AG04450 (cell line): ENCODE measurements at regions not wholly inside any gene's neighbourhood (a gene's known extent, or its start where the extent isn't known, plus 50 kb on each side); places are given as distances from the start of the nearest gene placed in this dataset.

Source experiments
- CTCF ChIA-PET: fragments of 300-600, 350-600 bp; formaldehyde crosslinking; extraction: SDS; loops from one replicate; lab custom pipeline; 2022; ENCODE audit warnings: antibody characterized with exemption, inconsistent platforms; lab: Charles Lee
- POLR2A ChIA-PET: fragments of 350-600 bp; formaldehyde crosslinking; extraction: SDS; loops from one replicate; lab custom pipeline; 2021; ENCODE audit warnings: antibody characterized with exemption, inconsistent platforms; lab: Yijun Ruan, JAX
- DNase-seq: peaks from one replicate; pipeline ENCODE4 v3.0.0-alpha.2; 2011; ENCODE audit warnings: low read depth, low spot score
- H3K27ac ChIP-seq: one replicate; pipeline ENCODE4 v1.5.1; 2012; ENCODE audit warnings: low read depth, low read length, control low read depth
- H3K27me3 ChIP-seq: one replicate; pipeline ENCODE4 v1.6.0; 2012; ENCODE audit warnings: low read length; ENCODE audit not compliant: control insufficient read depth, insufficient read depth
- H3K4me3 ChIP-seq: 2 replicates; pipeline ENCODE4 v1.5.1; 2011; ENCODE audit warnings: mild to moderate bottlenecking, low read depth, low read length, control low read depth
- H3K9me3 ChIP-seq: 2 replicates; pipeline ENCODE4 v1.5.1; 2012; ENCODE audit warnings: low read length; ENCODE audit not compliant: control insufficient read depth, insufficient read depth
- TF ChIP-seq, protein P1 (sequence below): IDR thresholded peaks from 2 replicates; pipeline ENCODE4 v1.5.1; 2011; ENCODE audit warnings: low read depth, low read length, control low read depth, inconsistent platforms

DNA sequence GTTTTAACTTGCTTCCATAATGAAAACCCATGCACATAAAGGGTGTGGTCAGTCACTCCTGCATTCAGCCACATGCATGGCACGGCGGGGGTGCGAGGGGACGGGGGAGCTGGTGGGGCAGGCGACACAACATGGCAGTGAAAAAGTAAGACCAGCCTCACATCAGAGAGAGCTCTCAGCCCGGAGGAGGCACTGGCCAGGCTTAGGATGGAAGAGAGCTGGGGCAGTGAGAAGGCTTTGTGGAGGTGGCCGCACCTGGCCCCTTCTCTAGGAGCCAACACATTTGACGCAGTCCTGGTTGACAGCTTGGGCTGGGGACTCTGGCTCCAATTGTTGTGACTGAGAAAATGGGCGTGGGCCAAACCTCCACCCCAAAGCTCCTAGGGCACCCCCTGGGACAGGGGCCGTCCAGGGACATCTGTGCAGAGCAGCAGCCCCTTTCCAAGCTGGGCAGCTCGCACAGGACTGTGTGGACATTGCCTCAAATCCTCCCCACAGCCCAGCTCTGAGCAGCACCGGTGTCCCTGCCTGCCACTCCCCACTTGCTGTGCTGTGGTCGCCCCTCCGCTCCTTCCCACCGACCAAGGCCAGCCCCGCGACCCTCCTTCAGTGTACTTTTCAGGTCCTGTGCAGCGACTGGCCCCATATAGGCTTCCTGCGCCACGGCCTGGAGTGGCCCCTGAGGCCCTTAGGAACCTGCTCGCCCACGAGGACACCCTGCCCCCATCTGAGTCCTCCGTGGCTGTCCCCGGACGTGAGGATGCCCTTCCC is 126.0 kb upstream of the IQSEC1 start:
- ChIA-PET POLR2A (no interaction called here), CTCF (interaction anchor here (0.7 to 0.9 kb wide), 2 partner anchors 254 to 452 kb away, joined by 3 read pairs; no protein-coding TSS in a partner anchor)
- Histone ChIP-seq H3K4me3 (no peak overlapping the region), H3K9me3 (no peaks in the 10 kb centered on the region; the same call in 1 of the 2 replicates), H3K27me3 (peaks cover 15% of the 10 kb centered on the region), H3K27ac (no peak overlapping the region)
- TF ChIP-seq, protein P1, sequence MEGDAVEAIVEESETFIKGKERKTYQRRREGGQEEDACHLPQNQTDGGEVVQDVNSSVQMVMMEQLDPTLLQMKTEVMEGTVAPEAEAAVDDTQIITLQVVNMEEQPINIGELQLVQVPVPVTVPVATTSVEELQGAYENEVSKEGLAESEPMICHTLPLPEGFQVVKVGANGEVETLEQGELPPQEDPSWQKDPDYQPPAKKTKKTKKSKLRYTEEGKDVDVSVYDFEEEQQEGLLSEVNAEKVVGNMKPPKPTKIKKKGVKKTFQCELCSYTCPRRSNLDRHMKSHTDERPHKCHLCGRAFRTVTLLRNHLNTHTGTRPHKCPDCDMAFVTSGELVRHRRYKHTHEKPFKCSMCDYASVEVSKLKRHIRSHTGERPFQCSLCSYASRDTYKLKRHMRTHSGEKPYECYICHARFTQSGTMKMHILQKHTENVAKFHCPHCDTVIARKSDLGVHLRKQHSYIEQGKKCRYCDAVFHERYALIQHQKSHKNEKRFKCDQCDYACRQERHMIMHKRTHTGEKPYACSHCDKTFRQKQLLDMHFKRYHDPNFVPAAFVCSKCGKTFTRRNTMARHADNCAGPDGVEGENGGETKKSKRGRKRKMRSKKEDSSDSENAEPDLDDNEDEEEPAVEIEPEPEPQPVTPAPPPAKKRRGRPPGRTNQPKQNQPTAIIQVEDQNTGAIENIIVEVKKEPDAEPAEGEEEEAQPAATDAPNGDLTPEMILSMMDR, result no peak
- no peak for DNase-seq

DNA sequence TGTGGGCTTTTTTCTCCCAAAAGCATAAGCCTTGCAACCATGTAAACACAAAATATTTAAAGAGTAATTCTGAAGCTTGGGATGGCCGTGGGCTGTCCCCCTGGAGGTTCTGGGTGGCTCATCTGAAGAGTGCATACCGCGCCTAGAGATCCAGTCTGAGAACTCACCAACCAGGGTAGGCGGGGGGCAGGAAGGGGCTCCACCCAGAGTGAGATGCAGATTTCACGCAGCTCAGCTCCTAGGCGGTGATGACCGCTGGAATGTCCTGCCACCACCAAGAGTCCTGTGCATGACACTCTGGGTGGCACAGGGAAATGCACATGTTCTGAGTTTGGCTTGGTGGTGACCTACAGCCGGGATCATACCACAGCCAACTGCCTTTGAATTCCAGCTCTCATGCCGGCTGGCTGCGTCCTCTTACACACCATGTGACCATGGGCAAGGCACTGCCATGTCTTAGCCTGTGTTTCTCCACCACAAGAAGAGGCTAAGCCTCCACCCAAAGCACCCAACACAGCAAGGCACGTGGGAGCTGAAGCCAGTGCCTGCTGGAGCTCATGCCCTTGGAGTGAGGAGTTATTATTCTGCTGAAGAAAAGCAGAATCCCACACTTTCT is 125.1 kb upstream of the IQSEC1 start:
- DNase-seq, result no peak
- POLR2A ChIA-PET, result no interaction called here

DNA sequence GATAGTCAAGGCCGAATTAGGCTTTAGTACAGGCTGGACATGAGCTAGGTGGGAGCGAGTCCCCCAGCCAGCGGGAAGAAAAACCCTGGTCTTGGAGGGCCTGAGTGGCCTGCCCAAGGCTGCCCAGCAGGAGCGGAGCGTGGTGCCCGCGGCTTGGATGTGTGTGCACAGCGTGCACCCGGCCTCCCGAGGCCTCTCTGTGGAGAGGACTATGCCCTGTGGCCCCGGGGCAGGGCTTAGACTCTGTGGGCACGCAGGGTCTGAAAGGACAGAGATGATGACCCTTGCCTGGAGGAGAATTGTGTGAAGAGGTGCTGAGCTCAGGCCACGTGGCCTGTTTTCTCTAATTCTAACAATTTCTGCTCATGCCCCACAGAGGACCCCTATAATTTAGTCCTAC is 124.6 kb upstream of the IQSEC1 start:
- CTCF ChIA-PET, result interaction anchor here (0.9 kb wide), 1 partner anchor 453 kb away, joined by 3 read pairs; no protein-coding TSS in a partner anchor
- POLR2A ChIA-PET, result no interaction called here
- H3K4me3 ChIP-seq, result no peak overlapping the region

More for the DNA sequence above, 125.1 kb upstream of the IQSEC1 start:
- CTCF ChIA-PET, result interaction anchor here (0.9 kb wide), 1 partner anchor 452 kb away, joined by 3 read pairs; no protein-coding TSS in a partner anchor
- Histone ChIP-seq H3K27me3 (peaks cover 9% of the 10 kb centered on the region), H3K4me3 (no peak overlapping the region), H3K9me3 (no peaks in the 10 kb centered on the region), H3K27ac (no peak overlapping the region)
- TF ChIP-seq, protein P1, result no peak

DNA sequence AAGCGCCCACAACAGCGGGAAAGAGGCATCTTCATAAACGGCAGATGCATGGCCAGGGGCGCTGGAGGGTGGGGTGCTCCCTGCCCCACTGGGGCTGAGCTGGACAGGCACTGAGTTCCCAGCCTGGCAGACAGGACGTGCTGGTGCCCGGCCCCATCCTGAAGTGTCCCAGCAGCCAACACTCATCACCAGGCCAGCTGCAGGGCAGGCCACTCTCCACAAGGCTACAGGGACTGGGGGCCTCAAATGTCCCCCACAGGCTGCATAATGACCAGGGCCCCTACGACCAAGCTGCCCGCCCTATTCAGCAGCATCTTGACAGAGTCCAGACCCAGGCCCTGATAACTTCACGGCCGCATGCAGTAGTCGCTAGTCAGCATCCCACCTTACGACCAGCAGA is 124.1 kb upstream of the IQSEC1 start:
- DNase-seq, result no peak
- Histone ChIP-seq H3K27me3 (peaks cover 9% of the 10 kb centered on the region), H3K4me3 (no peak overlapping the region), H3K9me3 (no peaks in the 10 kb centered on the region; the same call in 1 of the 2 replicates), H3K27ac (no peak overlapping the region)
- CTCF ChIA-PET, result no interaction called here
- POLR2A ChIA-PET, result no interaction called here
- TF ChIP-seq, protein P1, result no peak

More for the DNA sequence above, 124.6 kb upstream of the IQSEC1 start:
- no peak overlapping the region for H3K27ac ChIP-seq
- H3K27me3 ChIP-seq, result peaks cover 9% of the 10 kb centered on the region
- H3K9me3 ChIP-seq, result no peaks in the 10 kb centered on the region; the same call in 1 of the 2 replicates
- TF ChIP-seq, protein P1, result no peak
- DNase-seq, result no peak

DNA sequence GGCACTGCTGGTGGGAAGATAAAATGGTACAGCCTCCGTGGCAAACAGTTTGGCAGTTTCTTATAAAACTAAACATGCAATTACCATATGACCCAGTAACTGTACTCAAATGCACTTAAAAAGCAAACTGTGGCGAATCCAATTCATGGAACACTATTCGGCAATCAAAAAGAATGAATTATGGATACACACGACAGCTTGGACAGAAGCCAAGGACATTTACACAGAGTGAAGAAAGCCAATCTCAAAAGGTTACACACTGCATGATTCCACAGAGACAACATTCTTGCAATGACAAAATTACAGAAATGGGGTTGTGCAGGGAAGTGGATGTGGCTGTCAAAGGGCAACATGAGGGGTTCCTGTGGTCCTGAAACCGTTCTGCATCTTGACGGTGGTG is 122.1 kb upstream of the IQSEC1 start:
- CTCF ChIA-PET, result no interaction called here
- H3K4me3 ChIP-seq, result no peak overlapping the region
- DNase-seq, result no peak
- H3K9me3 ChIP-seq, result no peaks in the 10 kb centered on the region; the same call in 1 of the 2 replicates
- H3K27me3 ChIP-seq, result peaks cover 7% of the 10 kb centered on the region
- POLR2A ChIA-PET, result no interaction called here
- TF ChIP-seq, protein P1, result no peak
- H3K27ac ChIP-seq, result no peak overlapping the region
